HUES6 (cell line): ENCODE measurements at regions not wholly inside any gene's neighbourhood (a gene's known extent, or its start where the extent isn't known, plus 50 kb on each side); places are given as distances from the start of the nearest gene placed in this dataset.

Experiments used
- H3K27ac ChIP-seq: 2 replicates; pipeline ENCODE4 v1.7.0; 2013; ENCODE audit warnings: low read depth, mild to moderate bottlenecking, low read length, inconsistent platforms
- H3K27me3 ChIP-seq: 2 replicates; pipeline ENCODE4 v1.6.1; 2013; ENCODE audit warnings: low read length; ENCODE audit not compliant: control insufficient read depth, insufficient read depth
- H3K36me3 ChIP-seq: 2 replicates; pipeline ENCODE4 v1.6.1; 2013; ENCODE audit warnings: low read length; ENCODE audit not compliant: control insufficient read depth, insufficient read depth
- H3K4me1 ChIP-seq: 2 replicates; pipeline ENCODE4 v1.6.1; 2013; ENCODE audit warnings: low read length; ENCODE audit not compliant: control insufficient read depth, insufficient read depth
- H3K4me3 ChIP-seq: 2 replicates; pipeline ENCODE4 v1.5.1; 2013; ENCODE audit warnings: low read depth, low read length
- H3K9ac ChIP-seq: one replicate; pipeline ENCODE4 v1.6.1; 2013; ENCODE audit warnings: mild to moderate bottlenecking, low read length
- H3K9me3 ChIP-seq: 2 replicates; pipeline ENCODE4 v1.6.1; 2013; ENCODE audit warnings: low read depth, low read length; ENCODE audit not compliant: control insufficient read depth, insufficient read depth

GRCh38 chr22:44600207-44600785 lies 101.7 kb upstream of the PRR5 start:
- H3K9me3 ChIP-seq, result no peaks in the 10 kb centered on the region
- peaks cover 12% of the 10 kb centered on the region for H3K4me1 ChIP-seq
- no peak overlapping the region for H3K4me3 ChIP-seq
- no peak overlapping the region for H3K27ac ChIP-seq
- H3K27me3 ChIP-seq, result no peaks in the 10 kb centered on the region
- no peaks in the 10 kb centered on the region for H3K36me3 ChIP-seq
- H3K9ac ChIP-seq, result no peak overlapping the region

GRCh38 chr22:44599500-44600140 lies 101.6 kb upstream of the RTL6 start:
- Histone ChIP-seq H3K9ac (no peak overlapping the region), H3K9me3 (no peaks in the 10 kb centered on the region), H3K4me1 (peaks cover 19% of the 10 kb centered on the region), H3K27me3 (no peaks in the 10 kb centered on the region), H3K27ac (no peak overlapping the region), H3K36me3 (no peaks in the 10 kb centered on the region), H3K4me3 (no peak overlapping the region)

GRCh38 chr22:44599084-44599483 lies 101.1 kb upstream of the RTL6 start:
- no peaks in the 10 kb centered on the region for H3K9me3 ChIP-seq
- H3K27ac ChIP-seq, result no peak overlapping the region
- H3K9ac ChIP-seq, result no peak overlapping the region
- H3K4me3 ChIP-seq, result no peak overlapping the region
- H3K27me3 ChIP-seq, result no peaks in the 10 kb centered on the region
- H3K4me1 ChIP-seq, result peaks cover 22% of the 10 kb centered on the region
- no peaks in the 10 kb centered on the region for H3K36me3 ChIP-seq

- no peak overlapping the region for H3K4me3 ChIP-seq
- no peak overlapping the region for H3K27ac ChIP-seq
- no peaks in the 10 kb centered on the region for H3K9me3 ChIP-seq
- no peak overlapping the region for H3K9ac ChIP-seq
- no peaks in the 10 kb centered on the region for H3K27me3 ChIP-seq
- peaks cover 22% of the 10 kb centered on the region for H3K4me1 ChIP-seq
- H3K36me3 ChIP-seq, result no peaks in the 10 kb centered on the region
Measured at GRCh38 chr22:44597616-44598015, 99.6 kb upstream of the RTL6 start.

GRCh38 chr22:44596396-44597125 lies 98.5 kb upstream of the RTL6 start:
- Histone ChIP-seq H3K4me1 (peaks cover 22% of the 10 kb centered on the region), H3K27ac (no peak overlapping the region), H3K4me3 (no peak overlapping the region), H3K9ac (no peak overlapping the region), H3K9me3 (no peaks in the 10 kb centered on the region), H3K36me3 (no peaks in the 10 kb centered on the region), H3K27me3 (no peaks in the 10 kb centered on the region)

- Histone ChIP-seq H3K27ac (no peak overlapping the region), H3K36me3 (no peaks in the 10 kb centered on the region), H3K9me3 (0 out of 2 replicates have a peak, but pooled peaks cover 3% of the 10 kb centered on the region), H3K9ac (no peak overlapping the region), H3K4me3 (no peak overlapping the region), H3K4me1 (peaks cover 22% of the 10 kb centered on the region), H3K27me3 (no peaks in the 10 kb centered on the region)
Measured at GRCh38 chr22:44595841-44596341, 97.9 kb upstream of the RTL6 start.

- no peaks in the 10 kb centered on the region for H3K27me3 ChIP-seq
Measured at GRCh38 chr22:44594951-44595350, 96.9 kb upstream of the RTL6 start.

GRCh38 chr22:44592824-44593148 lies 94.8 kb upstream of the RTL6 start:
- Histone ChIP-seq H3K4me3 (no peak overlapping the region), H3K27me3 (0 out of 2 replicates have a peak, but pooled peaks cover under 1% of the 10 kb centered on the region), H3K4me1 (peaks cover 22% of the 10 kb centered on the region), H3K9me3 (peaks cover 7% of the 10 kb centered on the region; the same call in 1 of the 2 replicates), H3K9ac (no peak overlapping the region), H3K36me3 (no peaks in the 10 kb centered on the region), H3K27ac (no peak overlapping the region)

More at GRCh38 chr22:44594951-44595350, 96.9 kb upstream of the RTL6 start:
- no peak overlapping the region for H3K9ac ChIP-seq
- no peaks in the 10 kb centered on the region for H3K36me3 ChIP-seq
- H3K4me1 ChIP-seq, result peaks cover 22% of the 10 kb centered on the region
- H3K9me3 ChIP-seq, result 0 out of 2 replicates have a peak, but pooled peaks cover 5% of the 10 kb centered on the region
- H3K27ac ChIP-seq, result no peak overlapping the region
- no peak overlapping the region for H3K4me3 ChIP-seq

GRCh38 chr22:44592126-44592823 lies 94.2 kb upstream of the RTL6 start:
- Histone ChIP-seq H3K9me3 (peaks cover 7% of the 10 kb centered on the region; the same call in 1 of the 2 replicates), H3K4me1 (peaks cover 22% of the 10 kb centered on the region), H3K9ac (no peak overlapping the region), H3K27ac (no peak overlapping the region), H3K27me3 (peaks cover 6% of the 10 kb centered on the region; the same call in 1 of the 2 replicates), H3K4me3 (no peak overlapping the region), H3K36me3 (no peaks in the 10 kb centered on the region)

- Histone ChIP-seq H3K27me3 (peaks cover 7% of the 10 kb centered on the region; the same call in 1 of the 2 replicates), H3K4me1 (peaks cover 17% of the 10 kb centered on the region), H3K27ac (no peak overlapping the region), H3K9ac (no peak overlapping the region), H3K9me3 (peaks cover 7% of the 10 kb centered on the region; the same call in 1 of the 2 replicates), H3K4me3 (no peak overlapping the region), H3K36me3 (no peaks in the 10 kb centered on the region)
Measured at GRCh38 chr22:44591146-44591790, 93.2 kb upstream of the RTL6 start.
